Fibroblast of skin of right biceps (primary cell): ENCODE measurements at regions not wholly inside any gene's neighbourhood (a gene's known extent, or its start where the extent isn't known, plus 50 kb on each side); places are given as distances from the start of the nearest gene placed in this dataset.
"Not testable (repeated sequence)": the region's sequence is repeated elsewhere in the genome, so short reads cannot be mapped to it uniquely, and the experiment has no call there.

Experiments
- DNase-seq: peaks from one replicate; pipeline ENCODE4 v3.0.0-alpha.2; 2013

GRCh38 chr20:39736434-39737327 lies 774.5 kb downstream of the DHX35 start:
- DNase-seq: no peak

- DNase-seq: not testable (repeated sequence)
These were observed 763.4 kb downstream of the DHX35 start for GRCh38 chr20:39725513-39725912.

GRCh38 chr20:39719293-39719692 lies 757.1 kb downstream of the DHX35 start:
- DNase-seq: no peak

DNA sequence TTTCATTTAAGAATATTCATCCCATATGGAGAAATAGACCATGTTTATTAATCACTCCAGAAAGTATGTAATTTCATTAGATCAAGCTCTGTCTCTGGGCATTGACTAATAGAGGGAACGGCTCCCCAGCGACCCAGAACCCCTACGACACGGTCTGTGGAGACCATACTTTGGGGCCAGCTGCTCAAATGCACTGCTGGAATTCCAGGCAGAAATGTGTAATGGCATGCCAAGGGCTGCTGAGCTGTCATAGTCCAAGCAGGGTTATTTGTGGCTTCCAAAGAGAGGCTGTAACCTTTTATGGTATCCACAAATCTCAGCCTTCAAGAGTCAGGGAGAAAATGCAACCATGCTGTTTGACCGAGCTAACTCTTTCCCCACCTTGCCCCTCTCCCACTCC lies 755.8 kb downstream of the DHX35 start:
- DNase-seq: peak; percentile 73

DNA sequence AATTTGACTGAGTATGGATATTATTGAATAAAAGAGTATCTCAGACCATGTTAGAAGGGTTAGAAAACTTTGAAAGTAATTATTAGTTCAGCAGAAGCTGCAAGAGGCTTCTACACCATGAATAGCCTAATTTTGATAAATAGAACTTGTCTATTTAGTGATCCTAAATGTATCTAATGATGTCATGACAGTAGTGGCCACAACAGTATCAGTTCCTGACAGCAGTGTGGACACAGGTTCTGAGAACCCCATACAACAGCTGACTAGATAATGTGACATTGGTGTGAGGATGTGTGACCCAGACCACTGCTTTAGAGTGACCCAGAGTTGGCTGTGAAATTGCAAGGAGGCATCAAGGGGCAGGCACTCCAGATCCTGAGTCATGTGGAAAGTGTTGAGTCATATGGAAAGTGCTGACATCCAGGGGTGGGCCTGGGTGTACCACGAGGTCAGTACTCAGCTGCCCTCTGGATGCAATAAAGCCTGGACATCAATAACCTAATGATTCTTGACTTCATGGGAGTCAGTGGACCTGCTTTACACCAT lies 754.7 kb downstream of the DHX35 start:
- DNase-seq: peak; percentile 36

DNA sequence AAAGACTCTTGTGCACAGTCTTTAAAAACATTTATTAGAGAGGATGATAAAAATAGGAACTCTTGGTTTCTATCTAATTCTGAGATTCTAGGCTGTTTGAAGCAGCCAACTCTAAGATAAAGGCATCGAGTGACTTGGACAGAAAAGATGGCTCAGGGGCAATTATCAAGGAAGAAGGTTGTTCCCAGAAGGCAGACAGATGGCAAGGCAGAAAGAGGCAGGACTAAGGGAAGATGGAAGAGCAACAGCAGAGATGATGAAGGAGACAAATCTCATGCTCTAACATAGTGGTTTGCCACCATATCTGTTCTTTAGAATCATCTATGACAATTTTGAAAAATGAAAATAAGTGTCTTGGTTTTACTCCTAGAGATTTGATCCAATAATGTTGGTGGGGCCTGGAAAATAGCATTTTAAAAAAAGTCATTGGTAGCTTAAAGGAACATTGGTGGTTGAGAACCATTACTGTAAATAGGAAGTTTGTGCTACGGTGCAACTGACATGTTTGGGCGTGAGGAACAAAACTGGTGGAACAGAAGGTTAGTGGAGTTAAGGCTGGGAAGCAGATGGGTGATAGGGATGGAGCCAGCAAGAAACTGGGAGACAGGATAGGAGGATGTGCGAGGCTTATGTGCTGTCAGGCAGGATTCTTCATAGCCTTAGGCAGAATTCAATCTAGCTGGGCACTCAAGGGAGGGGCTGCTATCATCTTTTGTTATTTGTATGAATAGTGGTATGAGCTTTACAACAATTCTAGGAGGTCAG lies 751.1 kb downstream of the DHX35 start:
- DNase-seq: no peak

DNA sequence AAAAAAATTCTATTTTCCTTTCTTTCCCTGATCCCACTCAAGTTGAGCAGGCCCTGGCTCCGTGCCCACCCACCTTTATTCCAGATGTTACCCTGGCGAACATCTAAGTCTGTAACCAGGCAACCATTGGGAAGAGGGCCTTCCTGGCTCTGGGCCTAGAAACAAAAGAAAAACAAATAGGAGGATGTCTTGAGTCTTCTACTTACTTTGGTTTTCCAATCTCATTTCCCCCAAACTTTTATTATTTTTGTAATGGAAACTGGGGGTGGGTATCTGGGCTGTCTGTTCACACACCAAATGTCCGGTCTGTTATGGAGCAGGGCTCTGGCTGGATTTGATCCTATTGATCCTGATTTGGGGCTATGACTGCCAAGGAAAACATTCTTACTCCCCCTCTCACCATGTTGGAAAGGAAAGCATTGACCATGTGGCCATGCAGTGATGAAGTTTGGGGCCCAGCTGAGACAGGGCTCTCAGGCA lies 744.1 kb downstream of the DHX35 start:
- DNase-seq: peak; percentile 21

- DNase-seq: no peak
These were observed 742.9 kb downstream of the DHX35 start for GRCh38 chr20:39705032-39705431.

- not testable (repeated sequence) for DNase-seq
These were observed 741.2 kb downstream of the DHX35 start for GRCh38 chr20:39703357-39703756.

- no peak for DNase-seq
These were observed 740.7 kb downstream of the DHX35 start for GRCh38 chr20:39702701-39703349.

- DNase-seq: no peak
These were observed 738.4 kb downstream of the DHX35 start for GRCh38 chr20:39700528-39700927.

DNA sequence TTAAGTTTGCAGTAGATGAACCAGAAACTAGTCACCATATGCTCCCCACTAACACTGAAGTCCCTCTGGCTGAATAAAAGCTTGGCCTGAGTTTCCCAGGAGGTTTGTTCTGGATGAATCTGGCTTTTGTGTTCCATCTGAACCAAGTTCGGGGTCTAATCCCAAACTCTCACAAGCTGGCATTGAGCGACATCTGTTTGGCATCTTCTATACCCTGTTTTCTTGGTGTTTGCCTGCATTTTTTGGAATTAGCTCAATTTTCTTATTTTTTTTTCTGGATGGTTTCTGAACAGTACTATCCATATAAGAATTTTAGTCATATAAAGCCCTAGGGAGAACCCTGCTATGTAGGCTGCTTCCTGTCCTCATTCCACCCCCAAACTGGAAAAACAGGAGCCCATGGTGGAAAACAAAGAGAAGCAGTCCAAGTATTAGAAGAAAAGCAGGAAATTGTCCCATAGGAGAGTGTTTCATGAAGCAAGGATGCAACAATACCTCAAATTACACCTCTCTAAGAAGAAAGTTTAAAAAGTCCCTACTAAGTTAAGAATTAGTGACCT lies 737.1 kb downstream of the DHX35 start:
- DNase-seq: no peak

GRCh38 chr20:39698752-39699151 lies 736.6 kb downstream of the DHX35 start:
- no peak for DNase-seq

DNA sequence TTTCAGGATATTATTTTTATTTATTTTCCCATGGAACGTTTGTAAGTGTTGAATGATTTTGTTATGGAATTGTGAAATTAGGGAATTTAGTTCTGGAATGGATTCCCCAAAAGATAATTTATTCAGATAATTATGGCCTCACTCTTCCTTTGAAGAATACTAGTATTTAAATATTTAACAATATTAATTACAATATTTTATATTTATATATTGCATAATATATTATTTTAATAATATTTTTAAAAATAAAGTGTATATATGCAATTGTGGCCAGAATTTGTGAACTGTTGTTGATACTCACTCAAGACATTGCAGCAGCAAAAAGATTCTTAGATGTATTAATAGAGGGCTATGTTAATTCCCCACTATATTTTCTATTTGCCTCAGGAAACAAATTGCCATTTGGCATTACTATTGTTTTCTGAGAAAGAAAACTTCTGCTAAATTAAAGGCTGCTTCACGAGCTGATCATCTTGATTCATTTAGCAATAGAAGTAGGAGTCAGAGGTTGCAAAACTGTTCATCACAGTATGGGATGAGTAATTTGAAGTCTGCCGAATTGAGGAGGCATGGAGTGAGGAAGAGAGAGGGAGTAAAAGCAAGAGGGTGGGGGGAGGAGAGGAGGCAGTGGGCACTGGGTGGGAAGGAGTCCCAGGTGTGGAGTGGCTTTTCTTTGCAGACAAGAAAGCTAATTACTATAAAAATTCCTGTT lies 729.2 kb downstream of the DHX35 start:
- peak; percentile 22 for DNase-seq

DNA sequence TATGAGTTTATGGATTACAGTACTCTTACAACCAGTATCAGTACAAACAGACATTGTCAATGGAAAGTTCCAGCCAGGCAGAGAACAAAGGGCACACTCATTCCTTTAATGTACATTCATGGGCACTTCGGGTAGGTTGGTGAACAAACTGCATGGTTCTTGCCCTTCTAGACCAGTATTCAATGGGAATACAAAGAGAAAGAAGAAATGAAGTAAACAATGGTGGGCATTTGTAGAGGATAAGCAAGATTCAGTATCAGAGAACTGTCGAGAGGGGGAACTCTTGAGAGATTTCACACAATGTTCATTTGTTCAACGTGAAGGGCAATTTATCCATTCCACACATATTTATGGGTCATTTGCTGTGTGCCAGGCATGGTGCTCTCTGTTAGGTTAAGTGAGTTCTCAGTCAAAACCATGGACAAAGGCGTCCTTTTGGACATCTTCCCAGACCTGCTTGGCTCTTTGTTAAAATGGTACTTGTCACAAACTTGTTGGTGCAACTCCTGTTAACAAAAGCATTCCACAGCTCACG lies 714.8 kb downstream of the DHX35 start:
- DNase-seq: no peak

DNA sequence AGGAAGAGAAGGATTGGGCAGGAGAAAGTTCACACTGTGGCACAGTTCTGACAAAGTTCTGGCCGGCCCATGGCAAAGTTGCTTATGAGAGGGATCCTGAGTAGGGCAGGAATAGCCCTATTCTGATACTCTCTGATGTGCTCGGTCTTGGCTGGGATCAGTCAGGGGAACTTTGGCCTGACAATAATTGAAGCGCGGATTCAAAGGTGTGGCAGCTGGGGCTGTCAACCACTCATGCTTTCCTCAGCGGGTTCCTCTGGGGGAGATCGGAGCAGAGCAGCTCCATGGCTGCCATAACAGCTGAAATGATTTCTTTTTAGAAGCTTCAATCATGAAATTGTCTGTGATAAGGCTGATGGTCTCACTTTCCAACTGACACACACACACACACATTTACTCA lies 714.1 kb downstream of the DHX35 start:
- DNase-seq: no peak

GRCh38 chr20:39674842-39675241 lies 712.7 kb downstream of the DHX35 start:
- no peak for DNase-seq

GRCh38 chr20:39670988-39671387 lies 708.8 kb downstream of the DHX35 start:
- no peak for DNase-seq

DNA sequence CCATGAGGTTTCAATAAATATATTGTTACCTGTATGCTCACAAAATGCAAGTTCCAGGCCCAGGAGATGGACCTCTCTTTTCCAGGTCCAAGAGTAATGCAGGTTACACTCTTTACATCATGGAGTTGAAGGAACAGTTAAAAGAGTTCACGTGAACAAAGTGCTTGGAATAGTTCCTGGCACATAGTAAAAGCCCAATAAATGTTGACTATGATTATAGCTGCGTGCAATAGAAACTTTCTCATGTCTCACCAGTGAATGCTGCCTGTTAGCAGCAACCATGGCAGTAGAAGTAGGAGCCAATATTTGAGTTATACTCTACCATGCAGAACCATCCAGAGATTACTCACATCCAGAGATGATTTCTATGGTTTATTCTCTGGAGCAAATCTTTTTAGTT lies 707.5 kb downstream of the DHX35 start:
- DNase-seq: no peak

DNA sequence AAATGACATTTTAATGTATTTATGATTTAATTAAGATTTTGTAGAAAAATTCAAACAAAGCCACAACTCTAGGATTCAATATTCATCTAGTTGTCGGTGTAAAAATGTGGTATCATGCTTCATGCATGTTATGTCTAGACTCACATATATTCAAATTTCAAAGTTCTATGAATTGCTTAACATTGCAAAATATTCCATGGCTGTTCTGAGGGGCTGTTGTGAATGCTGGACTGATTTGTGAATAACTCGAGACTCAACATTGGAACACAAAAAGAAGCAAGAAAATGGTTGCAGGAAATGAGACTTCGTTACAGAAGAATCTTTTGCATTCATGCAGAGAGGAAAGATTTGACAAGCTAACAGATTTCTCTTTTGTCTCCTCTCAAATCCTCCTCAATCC lies 705.9 kb downstream of the DHX35 start:
- no peak for DNase-seq

GRCh38 chr20:39661833-39662232 lies 699.7 kb downstream of the DHX35 start:
- peak; percentile 85 for DNase-seq

GRCh38 chr20:39660965-39661364 lies 698.8 kb downstream of the DHX35 start:
- DNase-seq: no peak
